Muscle layer of colon (tissue), 2 donors: ENCODE measurements at regions not wholly inside any gene's neighbourhood (a gene's known extent, or its start where the extent isn't known, plus 50 kb on each side); places are given as distances from the start of the nearest gene placed in this dataset.

Experiments used
- H3K27ac ChIP-seq: one replicate; pipeline ENCODE4 v1.7.0; 2013; ENCODE audit warnings: low read depth, mild to moderate bottlenecking, low read length, moderate library complexity
- H3K27me3 ChIP-seq, 2 donors: one replicate each; pipeline ENCODE4 v1.7.0; 2013; ENCODE audit warnings: low read length in 2 of 2, mild to moderate bottlenecking in 2 of 2; ENCODE audit not compliant: insufficient read depth in 2 of 2, control insufficient read depth in 1 of 2
- H3K36me3 ChIP-seq: one replicate; pipeline ENCODE4 v1.7.0; 2013; ENCODE audit warnings: mild to moderate bottlenecking, low read length; ENCODE audit not compliant: insufficient read depth
- H3K4me1 ChIP-seq: one replicate; pipeline ENCODE4 v1.7.0; 2013; ENCODE audit warnings: mild to moderate bottlenecking, low read length; ENCODE audit not compliant: insufficient read depth
- H3K4me3 ChIP-seq, 2 donors: one replicate each; pipeline ENCODE4 v1.7.0; 2013; ENCODE audit warnings: low read length in 2 of 2, low read depth in 1 of 2, mild to moderate bottlenecking in 1 of 2, moderate library complexity in 1 of 2
- H3K9ac ChIP-seq: one replicate; pipeline ENCODE4 v1.7.0; 2013; ENCODE audit warnings: low read length
- H3K9me3 ChIP-seq: one replicate; pipeline ENCODE4 v1.7.0; 2013; ENCODE audit warnings: mild to moderate bottlenecking, low read length
- donor health status: abdominal sarcoma.
- donor health status: Adenocarcinoma of cecum.

DNA sequence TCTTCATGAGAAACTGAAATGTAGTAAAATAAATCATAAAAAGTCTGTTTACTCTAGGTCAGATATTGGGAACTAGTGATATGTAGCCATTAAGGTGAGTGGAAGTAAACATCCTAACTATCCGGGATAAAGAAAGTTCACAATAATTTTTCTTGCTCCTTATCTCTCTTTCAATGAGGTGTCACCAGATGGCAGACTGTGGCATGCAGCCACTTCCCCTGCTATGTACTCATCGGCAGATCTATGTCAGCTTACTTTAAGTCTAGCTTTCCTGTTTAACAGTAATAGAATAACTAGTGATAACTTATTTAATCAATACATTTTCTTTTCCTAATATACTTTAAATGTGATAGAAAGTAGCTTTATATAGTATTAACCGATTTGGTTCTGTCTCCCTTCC lies 181.9 kb downstream of the NDFIP2 start:
- Histone ChIP-seq H3K9ac (no peak overlapping the region), H3K9me3 (no peaks in the 10 kb centered on the region), H3K27me3 (no peaks in the 10 kb centered on the region), H3K36me3 (no peaks in the 10 kb centered on the region), H3K4me1 (peaks cover 11% of the 10 kb centered on the region), H3K27ac (no peak overlapping the region), H3K4me3 (no peak overlapping the region)

DNA sequence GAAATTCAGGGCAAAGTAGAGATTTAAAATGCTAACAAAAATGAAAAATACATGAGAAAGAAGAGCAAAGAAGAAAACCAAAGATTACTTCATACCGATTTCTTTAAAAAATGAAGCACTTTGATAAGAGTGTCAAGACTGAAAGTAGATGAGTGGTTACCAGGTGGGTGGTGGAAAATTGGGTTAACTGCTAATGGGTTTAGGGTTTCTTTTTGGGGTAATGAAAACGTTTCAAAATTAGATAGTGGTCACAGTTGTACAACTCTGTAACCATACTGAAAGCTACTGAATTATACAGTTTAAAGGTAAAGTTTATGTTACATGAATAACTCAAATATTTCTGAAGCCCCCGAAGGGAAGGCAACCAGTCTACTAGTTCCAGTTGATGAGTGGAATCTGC lies 179.4 kb downstream of the NDFIP2 start:
- Histone ChIP-seq H3K9me3 (no peaks in the 10 kb centered on the region), H3K4me3 (no peak overlapping the region), H3K4me1 (peaks cover 11% of the 10 kb centered on the region), H3K27me3 (no peaks in the 10 kb centered on the region), H3K36me3 (no peaks in the 10 kb centered on the region), H3K9ac (no peak overlapping the region), H3K27ac (no peak overlapping the region)

DNA sequence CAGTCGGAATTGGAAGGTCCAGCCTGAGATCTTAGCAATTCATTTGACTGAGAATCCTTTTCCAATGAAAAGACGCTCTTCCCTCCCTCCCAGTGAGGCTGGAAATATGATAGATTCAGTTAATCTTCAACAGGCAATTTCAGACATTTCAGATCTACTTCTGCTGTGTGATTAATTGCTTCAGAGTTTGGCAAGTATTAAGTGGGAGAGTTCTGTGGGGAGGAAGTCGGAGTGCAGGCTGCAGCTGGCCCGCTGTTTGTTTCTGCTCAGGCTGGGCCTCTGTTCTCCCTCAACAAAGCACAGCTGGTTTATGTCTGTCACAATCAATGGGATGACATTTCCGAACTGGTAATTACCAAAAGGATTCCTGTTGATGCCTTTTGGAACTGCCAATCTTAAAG lies 178.2 kb downstream of the NDFIP2 start:
- Histone ChIP-seq H3K4me1 (peaks cover 11% of the 10 kb centered on the region), H3K9me3 (no peaks in the 10 kb centered on the region), H3K36me3 (no peaks in the 10 kb centered on the region), H3K4me3 (no peak overlapping the region), H3K27me3 (no peaks in the 10 kb centered on the region), H3K9ac (no peak overlapping the region), H3K27ac (no peak overlapping the region)

DNA sequence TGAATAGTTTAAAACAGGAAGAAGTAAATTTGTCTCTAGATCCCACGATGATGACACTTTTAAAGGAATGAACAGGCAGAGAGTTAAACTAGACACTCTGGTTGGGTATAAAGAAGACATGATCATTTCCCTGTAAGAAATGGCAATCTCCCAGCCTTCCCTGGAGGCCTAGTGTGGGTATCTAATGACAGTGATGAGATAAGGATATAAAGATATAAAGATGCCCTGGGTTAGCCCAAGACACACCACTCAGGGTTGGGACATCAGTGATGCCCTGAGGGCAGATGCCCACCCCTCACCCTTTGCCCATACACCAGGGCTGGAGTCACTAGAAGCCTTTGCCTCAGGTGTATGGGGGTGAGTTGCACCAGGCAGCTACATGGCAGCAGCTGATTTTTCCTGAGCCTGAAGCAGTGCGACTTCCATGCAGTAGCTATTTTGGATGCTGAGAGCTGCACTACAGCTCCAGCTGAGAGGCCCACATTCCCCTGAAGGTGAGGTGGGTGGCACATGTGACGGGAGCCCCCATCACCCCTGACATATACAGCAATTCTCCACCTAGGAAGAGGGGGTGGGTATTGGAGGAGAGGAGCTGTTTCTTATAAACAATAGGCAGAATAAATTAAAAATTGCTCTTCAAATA lies 177.5 kb downstream of the NDFIP2 start:
- peaks cover 11% of the 10 kb centered on the region for H3K4me1 ChIP-seq
- H3K4me3 ChIP-seq = no peak overlapping the region
- no peaks in the 10 kb centered on the region for H3K27me3 ChIP-seq
- no peak overlapping the region for H3K9ac ChIP-seq
- no peak overlapping the region for H3K27ac ChIP-seq
- H3K36me3 ChIP-seq = no peaks in the 10 kb centered on the region
- no peaks in the 10 kb centered on the region for H3K9me3 ChIP-seq

DNA sequence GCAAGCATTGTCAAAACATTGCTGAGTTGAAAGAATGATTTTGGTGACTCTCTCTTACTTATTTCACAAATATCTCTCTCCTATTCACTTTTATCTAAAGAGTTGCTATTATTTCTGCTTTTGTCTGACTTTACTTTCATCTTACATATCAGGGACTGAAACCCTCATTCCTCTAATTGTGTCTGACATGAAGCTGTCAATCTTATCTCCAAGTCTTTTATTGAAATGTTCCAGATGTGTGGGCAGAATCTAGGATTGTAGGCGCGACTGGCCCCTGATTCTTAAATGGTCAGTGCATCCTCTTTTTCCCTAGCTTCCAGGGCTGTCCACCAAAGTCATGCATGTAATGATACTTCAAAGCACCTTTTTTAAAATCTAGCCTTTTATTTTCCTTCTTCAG lies 174.6 kb downstream of the NDFIP2 start:
- Histone ChIP-seq H3K9me3 (no peaks in the 10 kb centered on the region), H3K9ac (no peak overlapping the region), H3K27me3 (no peaks in the 10 kb centered on the region), H3K27ac (no peak overlapping the region), H3K4me1 (peaks cover 11% of the 10 kb centered on the region), H3K36me3 (no peaks in the 10 kb centered on the region), H3K4me3 (no peak overlapping the region)

DNA sequence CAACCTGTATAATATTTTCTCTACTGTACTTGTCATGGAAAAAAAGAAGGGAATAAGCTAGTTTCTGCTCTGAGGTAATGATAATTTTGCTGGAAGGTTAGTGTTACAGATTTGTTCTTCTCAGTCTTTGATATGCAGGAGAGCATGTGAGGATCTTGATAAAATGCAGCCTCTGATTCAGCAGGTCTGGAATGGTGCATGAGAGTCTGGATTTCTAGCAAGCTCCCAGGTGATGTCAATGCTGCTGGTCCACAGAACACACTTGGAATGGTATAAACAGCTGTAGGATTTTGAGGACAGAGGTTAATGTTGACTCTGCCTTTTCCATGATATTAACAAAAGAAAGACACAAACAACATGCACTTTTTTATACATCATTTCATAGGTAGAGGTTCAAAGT lies 173.6 kb downstream of the NDFIP2 start:
- Histone ChIP-seq H3K36me3 (no peaks in the 10 kb centered on the region), H3K9me3 (no peaks in the 10 kb centered on the region), H3K4me1 (peaks cover 11% of the 10 kb centered on the region), H3K4me3 (no peak overlapping the region), H3K27ac (no peak overlapping the region), H3K27me3 (no peaks in the 10 kb centered on the region), H3K9ac (no peak overlapping the region)

DNA sequence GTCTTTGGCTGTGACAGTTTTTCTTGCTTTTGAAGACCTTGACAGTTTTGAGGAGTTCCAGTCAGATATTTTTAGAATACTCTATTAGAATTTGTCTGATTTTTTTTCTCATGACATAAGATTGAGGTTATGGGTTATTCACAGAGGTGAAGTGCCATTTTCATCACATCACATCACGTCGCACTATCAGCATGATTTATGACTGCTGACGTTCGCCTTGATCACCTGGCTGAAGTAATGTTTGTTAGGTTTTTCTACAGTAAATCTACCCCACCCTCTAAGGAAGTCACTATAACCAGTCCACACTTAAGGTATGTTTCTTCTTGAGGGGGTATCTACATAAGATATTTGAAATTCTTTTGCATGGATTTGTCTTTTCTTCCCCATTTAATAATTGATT lies 169.7 kb downstream of the NDFIP2 start:
- Histone ChIP-seq H3K27me3 (no peaks in the 10 kb centered on the region), H3K36me3 (no peaks in the 10 kb centered on the region), H3K4me1 (no peaks in the 10 kb centered on the region), H3K9me3 (no peaks in the 10 kb centered on the region), H3K27ac (no peak overlapping the region), H3K4me3 (no peak overlapping the region), H3K9ac (no peak overlapping the region)

DNA sequence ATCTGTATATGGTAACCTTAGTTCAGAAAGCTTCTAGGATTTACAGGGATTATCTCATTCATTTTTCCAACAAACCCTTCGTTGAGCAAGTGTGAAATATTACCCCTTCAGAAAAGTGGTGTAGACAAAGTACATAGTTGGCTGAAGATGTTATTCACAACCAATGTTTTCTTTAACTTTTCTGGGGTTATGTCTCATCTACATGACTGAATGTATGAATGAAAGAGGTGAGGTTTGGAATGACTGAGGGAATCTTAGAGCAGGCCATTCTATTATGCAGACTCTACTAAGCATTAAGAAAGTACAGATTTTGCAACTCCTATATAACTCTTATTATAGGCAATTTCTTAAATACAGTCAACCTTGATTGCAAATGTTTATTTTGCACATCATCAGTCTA lies 167.2 kb downstream of the NDFIP2 start:
- Histone ChIP-seq H3K27me3 (no peaks in the 10 kb centered on the region), H3K27ac (no peak overlapping the region)

DNA sequence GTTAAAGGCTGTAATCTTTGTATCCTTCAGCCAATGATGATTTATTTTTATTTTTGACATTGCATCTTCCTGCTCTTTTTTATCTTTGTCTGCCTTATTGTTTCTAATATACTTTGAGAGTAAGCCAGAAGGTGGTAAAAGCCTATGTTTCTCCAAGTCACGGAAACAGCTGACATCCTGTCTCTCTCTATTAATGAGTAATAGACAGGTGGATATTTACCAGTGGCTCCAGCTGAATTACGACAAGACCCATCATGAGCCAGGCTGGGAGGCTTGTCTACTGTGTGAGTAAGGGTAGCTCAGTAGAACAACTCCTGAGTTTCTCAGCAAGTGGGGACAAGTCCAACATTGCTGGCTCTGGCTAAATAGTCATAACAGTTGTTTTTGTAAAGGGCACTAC lies 166.6 kb downstream of the NDFIP2 start:
- Histone ChIP-seq H3K4me3 (no peak overlapping the region), H3K36me3 (no peaks in the 10 kb centered on the region), H3K9ac (no peak overlapping the region), H3K4me1 (no peaks in the 10 kb centered on the region), H3K27ac (no peak overlapping the region), H3K9me3 (no peaks in the 10 kb centered on the region), H3K27me3 (no peaks in the 10 kb centered on the region)

More for the DNA sequence above, 167.2 kb downstream of the NDFIP2 start:
- no peak overlapping the region for H3K4me3 ChIP-seq
- H3K9me3 ChIP-seq = no peaks in the 10 kb centered on the region
- H3K9ac ChIP-seq = no peak overlapping the region
- no peaks in the 10 kb centered on the region for H3K36me3 ChIP-seq
- no peaks in the 10 kb centered on the region for H3K4me1 ChIP-seq

DNA sequence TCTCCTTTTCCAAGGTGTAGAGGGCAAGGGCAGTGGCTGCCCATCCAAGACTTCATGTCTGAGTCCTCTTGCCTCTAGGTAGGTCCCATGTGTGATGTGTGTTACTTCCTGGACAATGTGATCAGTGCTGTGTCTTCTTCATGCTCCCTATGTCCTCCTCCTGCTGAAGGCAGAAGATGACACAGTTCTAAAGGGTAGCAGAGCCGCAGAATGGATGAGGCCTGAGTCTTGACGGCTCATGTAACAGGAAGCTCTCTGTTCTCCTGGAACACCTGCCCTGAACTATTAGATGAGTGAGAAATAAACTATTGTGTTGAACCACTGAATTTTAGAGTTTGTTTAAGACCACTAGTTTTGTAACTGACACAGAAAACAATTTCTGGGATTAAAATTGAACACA lies 165.9 kb downstream of the NDFIP2 start:
- no peaks in the 10 kb centered on the region for H3K36me3 ChIP-seq
- H3K4me3 ChIP-seq = no peak overlapping the region
- no peaks in the 10 kb centered on the region for H3K9me3 ChIP-seq
- no peak overlapping the region for H3K9ac ChIP-seq
- H3K27me3 ChIP-seq = no peaks in the 10 kb centered on the region
- no peak overlapping the region for H3K27ac ChIP-seq
- no peaks in the 10 kb centered on the region for H3K4me1 ChIP-seq

DNA sequence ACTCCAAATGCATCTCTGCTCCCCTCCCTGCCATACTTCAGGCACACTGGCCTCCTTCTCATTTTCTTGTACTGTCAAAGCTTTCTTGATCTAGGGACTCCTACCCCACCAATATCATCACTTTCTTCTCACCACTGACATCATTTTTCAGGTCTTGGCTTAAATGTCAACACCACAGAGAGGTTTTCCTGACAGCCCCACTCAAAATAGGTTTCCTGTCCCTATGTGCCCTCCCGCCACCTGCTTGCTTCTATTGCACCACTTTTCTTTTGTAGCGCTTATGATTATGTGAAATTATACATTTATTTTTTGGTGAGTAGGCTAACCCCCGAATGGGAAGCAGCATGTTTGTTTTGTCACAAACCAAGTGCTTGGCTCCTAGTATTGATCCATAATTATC lies 164.6 kb downstream of the NDFIP2 start:
- Histone ChIP-seq H3K27ac (no peak overlapping the region), H3K27me3 (no peaks in the 10 kb centered on the region), H3K9me3 (no peaks in the 10 kb centered on the region), H3K4me1 (no peaks in the 10 kb centered on the region), H3K36me3 (no peaks in the 10 kb centered on the region), H3K9ac (no peak overlapping the region), H3K4me3 (no peak overlapping the region)

DNA sequence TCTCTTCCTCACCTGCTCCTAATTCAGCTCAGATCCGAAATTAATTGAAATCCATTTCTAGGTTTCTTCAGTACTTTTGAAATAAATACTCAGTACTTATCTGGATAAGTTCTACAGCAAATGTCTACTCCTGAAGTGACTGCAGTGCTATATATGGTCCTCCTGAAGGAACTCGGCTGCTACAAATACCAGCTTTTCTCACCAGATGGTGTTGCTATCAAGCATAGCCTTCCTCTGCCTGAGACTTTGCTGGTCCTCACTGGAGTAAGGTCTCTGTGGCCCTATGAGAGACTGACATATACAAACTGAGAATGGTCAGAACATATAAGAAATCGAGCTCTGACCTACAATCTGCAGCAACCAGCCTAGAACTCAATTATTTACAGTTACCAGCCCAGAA lies 161.6 kb downstream of the NDFIP2 start:
- Histone ChIP-seq H3K27ac (no peak overlapping the region), H3K36me3 (no peaks in the 10 kb centered on the region), H3K9ac (no peak overlapping the region), H3K4me1 (no peaks in the 10 kb centered on the region), H3K4me3 (no peak overlapping the region), H3K9me3 (no peaks in the 10 kb centered on the region), H3K27me3 (no peaks in the 10 kb centered on the region)
